Nephron (organoid): ENCODE measurements at regions not wholly inside any gene's neighbourhood (a gene's known extent, or its start where the extent isn't known, plus 50 kb on each side); places are given as distances from the start of the nearest gene placed in this dataset.

ENCODE experiments used
- H3K27ac Mint-ChIP-seq, 3 experiments: 2 replicates each; pipeline ENCODE4 v1.8.0; 2020; ENCODE audit warnings: mixed read lengths in 3 of 3, mild to moderate bottlenecking in 2 of 3, moderate library complexity in 1 of 3
- H3K27me3 Mint-ChIP-seq: 2 replicates; pipeline ENCODE4 v1.8.0; 2021; ENCODE audit warnings: low read depth, mild to moderate bottlenecking, moderate library complexity, mixed read lengths
- H3K36me3 Mint-ChIP-seq: 2 replicates; pipeline ENCODE4 v1.8.0; 2020; ENCODE audit warnings: low read depth, mixed read lengths
- H3K4me1 Mint-ChIP-seq: 2 replicates; pipeline ENCODE4 v1.8.0; 2020; ENCODE audit warnings: mixed read lengths
- H3K4me3 Mint-ChIP-seq, 3 experiments: 2 replicates each; pipeline ENCODE4 v1.8.0; 2020; ENCODE audit warnings: mild to moderate bottlenecking in 3 of 3, mixed read lengths in 3 of 3, moderate library complexity in 2 of 3
- H3K9me3 Mint-ChIP-seq: 2 replicates; pipeline ENCODE4 v1.8.0; 2020; ENCODE audit warnings: mixed read lengths
- CTCF ChIP-seq, 3 experiments: fragments of 200-600 bp; sonication (generic); IDR thresholded peaks; one replicate each; pipeline ENCODE4 v1.5.0; 2021; ENCODE audit warnings: antibody characterized with exemption in 3 of 3; ENCODE audit not compliant: unreplicated experiment in 3 of 3

- TF ChIP-seq CTCF (IDR thresholded peaks at IDR 0.05; ENCODE audit: unreplicated experiment in 3 of 3), result no peak
- Mint-ChIP-seq H3K4me3 (no peak overlapping the region), H3K27me3 (no peaks in the 10 kb centered on the region), H3K36me3 (no peaks in the 10 kb centered on the region), H3K4me1 (no peaks in the 10 kb centered on the region), H3K27ac (no peak overlapping the region), H3K9me3 (no peaks in the 10 kb centered on the region)
Measured at GRCh38 chr5:167786871-167787578, 504.4 kb upstream of the WWC1 start.

- Mint-ChIP-seq H3K9me3 (no peaks in the 10 kb centered on the region), H3K27me3 (peaks cover 4% of the 10 kb centered on the region), H3K4me3 (no peak overlapping the region), H3K27ac (no peak overlapping the region), H3K36me3 (no peaks in the 10 kb centered on the region), H3K4me1 (no peaks in the 10 kb centered on the region)
- no peak for TF ChIP-seq CTCF (IDR thresholded peaks at IDR 0.05; ENCODE audit: unreplicated experiment in 3 of 3)
Measured at GRCh38 chr5:167790045-167790444, 501.4 kb upstream of the WWC1 start.

- no peak overlapping the region for H3K4me3 Mint-ChIP-seq
- H3K4me1 Mint-ChIP-seq, result no peaks in the 10 kb centered on the region
- H3K27me3 Mint-ChIP-seq, result peaks cover 4% of the 10 kb centered on the region
- H3K9me3 Mint-ChIP-seq, result no peaks in the 10 kb centered on the region
- no peak for TF ChIP-seq CTCF (IDR thresholded peaks at IDR 0.05; ENCODE audit: unreplicated experiment in 3 of 3)
- no peak overlapping the region for H3K27ac Mint-ChIP-seq
- H3K36me3 Mint-ChIP-seq, result no peaks in the 10 kb centered on the region
Measured at GRCh38 chr5:167790462-167791260, 500.8 kb upstream of the WWC1 start.

- TF ChIP-seq CTCF (IDR thresholded peaks at IDR 0.05; ENCODE audit: unreplicated experiment in 3 of 3), result no peak
- Mint-ChIP-seq H3K9me3 (no peaks in the 10 kb centered on the region), H3K27ac (no peak overlapping the region), H3K4me1 (no peaks in the 10 kb centered on the region), H3K27me3 (peaks cover 4% of the 10 kb centered on the region), H3K4me3 (no peak overlapping the region), H3K36me3 (no peaks in the 10 kb centered on the region)
Measured at GRCh38 chr5:167792514-167792913, 498.9 kb upstream of the WWC1 start.

GRCh38 chr5:167793700-167794099 is 497.7 kb upstream of the WWC1 start:
- H3K4me3 Mint-ChIP-seq, result no peak overlapping the region
- H3K27me3 Mint-ChIP-seq, result peaks cover 4% of the 10 kb centered on the region
- no peak overlapping the region for H3K27ac Mint-ChIP-seq
- no peaks in the 10 kb centered on the region for H3K9me3 Mint-ChIP-seq
- TF ChIP-seq CTCF (IDR thresholded peaks at IDR 0.05; ENCODE audit: unreplicated experiment in 3 of 3), result no peak
- H3K36me3 Mint-ChIP-seq, result no peaks in the 10 kb centered on the region
- H3K4me1 Mint-ChIP-seq, result no peaks in the 10 kb centered on the region
